Parathyroid adenoma (tissue), 2 donors: ENCODE measurements at regions not wholly inside any gene's neighbourhood (a gene's known extent, or its start where the extent isn't known, plus 50 kb on each side); places are given as distances from the start of the nearest gene placed in this dataset.

Experiments used
- H2AFZ ChIP-seq: fragments of 300-600 bp; sonication (generic); one replicate; pipeline ENCODE4 v1.7.0; 2017; ENCODE audit warnings: antibody characterized with exemption, mild to moderate bottlenecking
- H3K27ac ChIP-seq: fragments of 300-600 bp; sonication (generic); one replicate; pipeline ENCODE4 v1.7.0; 2017
- H3K27me3 ChIP-seq: fragments of 300-600 bp; sonication (generic); one replicate; pipeline ENCODE4 v1.7.0; 2017; ENCODE audit warnings: low read length; ENCODE audit not compliant: control insufficient read depth, insufficient read depth
- H3K36me3 ChIP-seq: fragments of 300-600 bp; sonication (generic); one replicate; pipeline ENCODE4 v1.7.0; 2017; ENCODE audit warnings: low read length; ENCODE audit not compliant: control insufficient read depth, insufficient read depth
- H3K4me1 ChIP-seq: fragments of 300-600 bp; sonication (generic); one replicate; pipeline ENCODE4 v1.7.0; 2017; ENCODE audit warnings: control low read depth
- H3K4me2 ChIP-seq: fragments of 300-600 bp; sonication (generic); one replicate; pipeline ENCODE4 v1.7.0; 2017; ENCODE audit warnings: low read length
- H3K4me3 ChIP-seq: fragments of 300-600 bp; sonication (generic); one replicate; pipeline ENCODE4 v1.7.0; 2017; ENCODE audit warnings: low read depth, low read length
- H3K79me2 ChIP-seq: fragments of 300-600 bp; sonication (generic); one replicate; pipeline ENCODE4 v1.7.0; 2017; ENCODE audit warnings: control low read depth
- H3K9ac ChIP-seq: fragments of 300-600 bp; sonication (generic); one replicate; pipeline ENCODE4 v1.7.0; 2017; ENCODE audit warnings: mild to moderate bottlenecking
- H3K9me3 ChIP-seq: fragments of 300-600 bp; sonication (generic); one replicate; pipeline ENCODE4 v1.7.0; 2017; ENCODE audit warnings: low read length; ENCODE audit not compliant: control insufficient read depth
- TF ChIP-seq, protein P1 (sequence below): fragments of 300-600 bp; sonication (generic); IDR thresholded peaks from one replicate; pipeline ENCODE4 v1.7.0; 2017; ENCODE audit warnings: antibody characterized with exemption, mild to moderate bottlenecking
- donor health status: primary hyperparathyroidism.

DNA sequence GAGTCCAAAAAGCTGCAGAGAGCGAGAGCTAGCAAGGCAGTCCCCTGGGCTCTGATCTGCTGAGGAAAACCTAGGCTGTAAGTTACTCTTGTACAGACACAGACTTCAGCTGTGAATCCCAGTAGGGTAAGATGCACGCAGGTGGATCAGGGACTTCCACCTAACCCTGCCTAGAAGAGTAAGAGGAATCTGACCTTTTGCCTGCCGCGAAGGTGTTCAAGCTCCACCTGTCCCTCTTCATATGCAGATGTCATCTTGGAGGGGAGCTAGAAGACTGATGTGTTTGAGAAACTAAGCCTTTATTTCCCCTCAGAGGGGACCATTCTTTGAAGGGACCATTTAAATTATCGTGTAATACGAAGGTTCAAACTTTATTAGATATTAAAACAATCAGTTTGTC, 108.6 kb upstream of the USP24 start:
- Histone ChIP-seq H3K36me3 (no peaks in the 10 kb centered on the region), H3K27me3 (no peaks in the 10 kb centered on the region), H3K4me3 (no peak overlapping the region), H3K27ac (no peak overlapping the region), H3K4me1 (no peaks in the 10 kb centered on the region), H3K4me2 (no peak overlapping the region), H3K79me2 (no peaks in the 10 kb centered on the region), H3K9me3 (no peaks in the 10 kb centered on the region), H3K9ac (no peak overlapping the region), H2AFZ (no peak overlapping the region)
- TF ChIP-seq, protein P1, sequence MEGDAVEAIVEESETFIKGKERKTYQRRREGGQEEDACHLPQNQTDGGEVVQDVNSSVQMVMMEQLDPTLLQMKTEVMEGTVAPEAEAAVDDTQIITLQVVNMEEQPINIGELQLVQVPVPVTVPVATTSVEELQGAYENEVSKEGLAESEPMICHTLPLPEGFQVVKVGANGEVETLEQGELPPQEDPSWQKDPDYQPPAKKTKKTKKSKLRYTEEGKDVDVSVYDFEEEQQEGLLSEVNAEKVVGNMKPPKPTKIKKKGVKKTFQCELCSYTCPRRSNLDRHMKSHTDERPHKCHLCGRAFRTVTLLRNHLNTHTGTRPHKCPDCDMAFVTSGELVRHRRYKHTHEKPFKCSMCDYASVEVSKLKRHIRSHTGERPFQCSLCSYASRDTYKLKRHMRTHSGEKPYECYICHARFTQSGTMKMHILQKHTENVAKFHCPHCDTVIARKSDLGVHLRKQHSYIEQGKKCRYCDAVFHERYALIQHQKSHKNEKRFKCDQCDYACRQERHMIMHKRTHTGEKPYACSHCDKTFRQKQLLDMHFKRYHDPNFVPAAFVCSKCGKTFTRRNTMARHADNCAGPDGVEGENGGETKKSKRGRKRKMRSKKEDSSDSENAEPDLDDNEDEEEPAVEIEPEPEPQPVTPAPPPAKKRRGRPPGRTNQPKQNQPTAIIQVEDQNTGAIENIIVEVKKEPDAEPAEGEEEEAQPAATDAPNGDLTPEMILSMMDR, result no peak

DNA sequence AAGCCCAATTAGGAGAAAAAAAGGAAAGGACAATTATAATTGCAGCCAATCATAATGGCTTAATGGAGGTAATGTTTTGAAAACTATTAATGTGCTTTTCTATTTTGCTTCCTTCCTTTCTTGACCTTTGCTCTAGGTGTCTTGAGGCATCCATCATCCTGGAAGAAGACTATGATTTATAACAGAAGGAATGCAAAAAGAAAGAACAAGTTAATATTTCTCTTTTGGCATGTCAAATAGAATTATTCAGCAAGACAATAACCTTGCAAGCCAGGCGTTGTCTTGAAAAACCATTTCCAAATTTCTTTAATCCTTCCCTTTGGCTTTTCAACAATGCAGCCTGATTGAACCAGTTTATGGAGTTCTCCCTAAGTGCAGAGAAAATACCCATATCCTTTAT, 107.7 kb upstream of the USP24 start:
- H3K9me3 ChIP-seq, result no peaks in the 10 kb centered on the region
- no peaks in the 10 kb centered on the region for H3K79me2 ChIP-seq
- TF ChIP-seq, protein P1, result no peak
- no peak overlapping the region for H3K4me3 ChIP-seq
- H3K9ac ChIP-seq, result no peak overlapping the region
- H3K4me2 ChIP-seq, result no peak overlapping the region
- H2AFZ ChIP-seq, result no peak overlapping the region
- no peaks in the 10 kb centered on the region for H3K4me1 ChIP-seq
- H3K36me3 ChIP-seq, result no peaks in the 10 kb centered on the region
- no peak overlapping the region for H3K27ac ChIP-seq
- no peaks in the 10 kb centered on the region for H3K27me3 ChIP-seq

DNA sequence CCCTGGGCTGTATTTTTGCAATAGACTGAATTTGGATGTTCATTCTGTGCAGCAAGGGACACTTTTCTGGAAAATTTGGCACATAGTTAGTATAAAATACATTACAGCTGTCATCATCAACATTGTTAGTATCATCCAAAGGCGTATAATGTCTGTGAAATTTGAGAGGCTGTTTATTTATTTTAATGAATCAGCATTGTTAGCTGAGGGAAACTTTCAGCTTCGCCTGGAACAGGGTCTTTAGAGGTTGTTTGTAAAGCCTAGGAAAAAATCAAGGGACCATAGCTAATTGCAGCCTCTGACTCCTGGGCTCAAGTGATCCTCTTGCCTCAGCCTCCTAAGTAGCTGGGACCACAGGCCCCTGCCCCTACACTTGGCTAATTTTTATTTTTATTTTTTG, 106.8 kb upstream of the USP24 start:
- TF ChIP-seq, protein P1, result no peak
- Histone ChIP-seq H3K36me3 (no peaks in the 10 kb centered on the region), H3K27ac (no peak overlapping the region), H2AFZ (no peak overlapping the region), H3K9ac (no peak overlapping the region), H3K4me2 (no peak overlapping the region), H3K4me1 (no peaks in the 10 kb centered on the region), H3K79me2 (no peaks in the 10 kb centered on the region), H3K9me3 (no peaks in the 10 kb centered on the region), H3K27me3 (no peaks in the 10 kb centered on the region), H3K4me3 (no peak overlapping the region)

DNA sequence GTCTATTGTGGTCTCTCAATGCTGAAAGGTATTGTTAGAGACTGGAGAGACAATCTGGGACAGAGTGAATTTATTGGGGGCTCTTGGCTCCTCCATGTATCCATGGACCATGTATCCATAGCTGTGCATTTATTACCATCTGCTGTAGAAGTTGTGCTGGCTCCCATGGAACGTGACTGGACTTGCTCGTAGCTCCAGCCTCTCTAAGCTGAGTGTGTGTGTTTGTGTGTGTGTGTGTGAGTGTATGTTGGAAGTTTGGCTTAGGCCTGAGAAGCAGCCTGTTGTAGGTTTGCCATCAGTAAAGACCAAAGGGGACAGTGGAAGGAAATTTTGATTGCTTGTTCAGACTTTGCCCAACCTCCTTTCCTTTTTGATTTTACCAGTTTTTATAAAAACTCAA, 105.7 kb upstream of the USP24 start:
- H3K4me3 ChIP-seq, result no peak overlapping the region
- no peaks in the 10 kb centered on the region for H3K36me3 ChIP-seq
- no peaks in the 10 kb centered on the region for H3K27me3 ChIP-seq
- H3K9me3 ChIP-seq, result no peaks in the 10 kb centered on the region
- no peaks in the 10 kb centered on the region for H3K79me2 ChIP-seq
- no peaks in the 10 kb centered on the region for H3K4me1 ChIP-seq
- H3K27ac ChIP-seq, result no peak overlapping the region
- H3K4me2 ChIP-seq, result no peak overlapping the region
- TF ChIP-seq, protein P1, result no peak
- H2AFZ ChIP-seq, result no peak overlapping the region
- no peak overlapping the region for H3K9ac ChIP-seq

DNA sequence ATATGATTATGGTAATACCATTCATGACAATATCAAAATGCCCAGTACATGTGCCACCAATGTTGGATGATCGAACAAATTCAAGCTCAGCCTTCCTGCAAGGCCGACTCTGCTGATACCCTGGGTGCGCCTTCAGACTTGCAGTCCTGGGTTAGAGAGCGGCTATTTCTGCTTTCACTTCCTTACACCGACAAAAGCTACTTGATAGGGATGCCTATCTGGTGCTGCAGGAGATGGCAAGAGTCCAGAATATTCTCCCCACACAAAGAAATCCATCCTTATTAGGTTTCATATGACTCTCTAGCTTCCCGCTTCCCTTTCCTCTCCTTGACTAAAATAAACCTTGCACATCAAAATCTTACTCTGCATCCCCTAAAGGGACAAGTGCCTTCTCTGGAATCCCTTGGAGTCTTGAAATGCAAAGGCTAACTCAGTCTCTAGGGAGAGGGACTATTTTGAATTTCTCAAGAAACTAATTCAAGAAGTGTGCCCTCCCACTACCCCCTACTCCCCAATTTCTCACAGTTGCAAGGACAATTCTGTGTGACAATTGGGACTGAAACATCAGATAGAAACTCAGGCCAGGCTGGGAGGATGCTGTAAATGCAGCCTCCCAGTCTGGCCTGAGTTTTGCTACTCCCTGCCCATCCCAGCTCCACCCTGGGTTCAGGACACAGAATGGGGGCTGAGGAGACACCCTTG, 103.1 kb upstream of the USP24 start:
- Histone ChIP-seq H3K27me3 (no peaks in the 10 kb centered on the region), H3K27ac (no peak overlapping the region), H3K4me1 (no peaks in the 10 kb centered on the region), H3K9me3 (no peaks in the 10 kb centered on the region), H3K4me3 (no peak overlapping the region), H3K79me2 (no peaks in the 10 kb centered on the region), H3K9ac (no peak overlapping the region), H3K36me3 (no peaks in the 10 kb centered on the region), H3K4me2 (no peak overlapping the region), H2AFZ (no peak overlapping the region)
- TF ChIP-seq, protein P1, result no peak
